HG02870 (cell line): ENCODE measurements at regions not wholly inside any gene's neighbourhood (a gene's known extent, or its start where the extent isn't known, plus 50 kb on each side); places are given as distances from the start of the nearest gene placed in this dataset.
"Not testable (repeated sequence)": the region's sequence is repeated elsewhere in the genome, so short reads cannot be mapped to it uniquely, and the experiment has no call there.

Experiments used
- ATAC-seq: cut with Tn5 transposase; IDR thresholded peaks from one replicate; pipeline ENCODE4 v1.9.1; 2021; ENCODE audit warnings: mild to moderate bottlenecking, moderate library complexity; ENCODE audit not compliant: unreplicated experiment

DNA sequence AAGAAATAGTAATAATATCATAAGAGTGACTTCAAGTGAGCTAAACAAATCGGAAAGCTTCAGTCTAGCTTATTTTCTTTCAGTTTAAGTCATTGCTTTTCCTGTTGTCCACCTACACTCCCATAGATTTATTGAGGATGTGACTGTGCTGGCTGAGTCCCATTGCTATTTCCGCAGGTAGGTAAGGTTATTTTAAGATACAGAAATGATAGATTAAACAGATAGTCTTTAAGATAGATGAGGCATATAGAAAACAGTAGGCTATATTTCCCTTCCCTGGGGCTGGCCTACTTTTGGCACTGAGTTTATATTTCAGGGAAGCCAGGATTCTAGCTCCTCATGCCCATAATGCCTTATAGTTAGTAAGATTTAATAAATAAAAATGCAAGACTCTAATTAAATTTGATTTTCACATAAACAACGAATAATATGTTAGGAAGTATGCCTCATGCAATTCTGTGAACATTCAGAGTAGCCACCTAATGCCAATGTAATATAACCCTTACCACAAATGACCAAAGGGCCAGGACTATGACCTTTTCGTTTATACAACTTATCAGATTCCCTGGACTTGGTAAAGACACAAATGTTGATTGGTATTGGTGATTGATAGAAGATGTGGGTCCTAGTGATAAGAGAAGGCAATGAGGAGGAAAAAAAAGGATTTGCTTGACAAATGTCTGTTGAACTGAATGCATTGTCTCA lies 1079.3 kb downstream of the EPHA7 start:
- no peak for ATAC-seq

DNA sequence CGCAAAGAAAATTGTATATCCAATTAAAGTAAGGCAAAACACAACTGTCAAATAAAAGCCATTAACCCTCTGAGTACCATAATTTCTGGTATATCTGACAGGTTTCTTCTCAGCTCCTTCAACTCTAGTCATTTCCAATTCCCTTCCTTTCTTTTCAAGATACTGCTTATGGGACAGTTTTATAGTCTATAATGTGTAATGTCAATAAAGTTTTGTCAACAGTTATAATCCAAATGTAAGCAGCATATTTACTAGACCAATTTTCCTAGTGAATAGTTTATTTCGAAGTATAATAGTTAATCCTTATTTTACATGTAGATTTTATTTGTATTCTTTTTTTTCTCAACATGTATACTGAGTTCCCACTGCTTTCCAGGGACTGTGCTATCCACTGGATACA lies 1081.8 kb downstream of the EPHA7 start:
- ATAC-seq: no peak

DNA sequence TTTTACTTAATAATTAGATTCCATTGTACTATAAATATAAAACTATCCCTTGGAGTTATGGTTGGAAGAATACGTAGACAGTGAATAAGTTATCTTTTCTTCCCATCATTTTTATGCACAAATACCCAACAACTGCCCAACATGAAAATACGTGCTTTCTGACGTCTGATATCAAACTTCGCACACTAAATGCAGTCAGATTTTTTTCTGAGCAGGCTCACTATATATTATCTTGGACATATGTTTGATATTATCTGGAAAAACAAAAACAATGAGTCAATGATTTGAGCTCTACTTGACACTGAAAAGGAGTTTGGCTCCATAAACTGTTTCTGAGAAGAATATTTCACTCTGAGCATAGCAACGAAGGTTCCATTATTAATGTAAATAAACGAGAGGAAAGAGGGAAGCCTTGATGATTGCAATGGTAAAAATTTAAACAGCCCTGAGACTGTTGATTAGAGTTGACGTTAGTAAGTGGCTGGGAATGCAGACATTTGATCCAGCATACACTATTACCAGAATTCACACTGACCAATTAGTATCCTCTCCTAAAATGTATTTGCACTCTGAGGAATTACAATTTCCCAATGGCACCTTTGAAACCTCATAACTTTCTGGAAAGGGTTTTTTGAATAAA lies 1090.0 kb downstream of the EPHA7 start:
- ATAC-seq: no peak

DNA sequence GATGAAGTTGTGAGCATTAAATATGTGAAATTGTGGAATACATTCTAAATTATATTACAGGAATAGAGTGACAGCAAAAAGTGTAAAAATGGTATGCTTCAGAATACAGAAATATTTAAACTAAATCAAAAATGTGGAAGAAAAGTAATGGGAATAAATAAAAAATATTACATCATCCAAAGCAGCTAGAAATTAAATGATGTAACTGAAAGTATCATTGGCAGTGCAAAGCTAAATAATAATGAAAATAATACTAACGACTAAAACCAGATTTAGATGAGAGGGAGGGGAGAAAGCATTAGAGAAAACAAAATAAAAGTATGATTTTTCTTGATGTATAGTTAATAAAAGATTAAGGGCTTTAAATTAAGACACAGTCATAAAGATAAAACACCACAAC lies 1104.0 kb downstream of the EPHA7 start:
- no peak for ATAC-seq

DNA sequence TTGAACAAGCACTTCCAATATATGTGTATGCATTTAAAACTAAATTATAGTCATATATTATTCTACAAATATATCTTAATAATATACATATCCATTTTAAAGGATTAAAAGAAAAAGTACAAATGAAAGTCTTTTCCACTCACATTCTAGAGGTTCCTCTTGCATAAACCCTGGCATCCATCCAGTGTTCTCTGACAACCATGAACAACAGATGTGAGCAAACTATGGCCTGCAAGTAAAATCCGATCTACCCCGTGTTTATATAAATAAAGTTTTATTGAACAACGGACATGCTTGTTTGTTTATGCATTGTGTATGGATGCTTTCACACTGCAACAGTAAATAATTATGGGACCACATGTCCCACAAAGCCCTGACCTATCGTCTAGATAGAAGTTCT lies 1122.3 kb downstream of the EPHA7 start:
- ATAC-seq: no peak

DNA sequence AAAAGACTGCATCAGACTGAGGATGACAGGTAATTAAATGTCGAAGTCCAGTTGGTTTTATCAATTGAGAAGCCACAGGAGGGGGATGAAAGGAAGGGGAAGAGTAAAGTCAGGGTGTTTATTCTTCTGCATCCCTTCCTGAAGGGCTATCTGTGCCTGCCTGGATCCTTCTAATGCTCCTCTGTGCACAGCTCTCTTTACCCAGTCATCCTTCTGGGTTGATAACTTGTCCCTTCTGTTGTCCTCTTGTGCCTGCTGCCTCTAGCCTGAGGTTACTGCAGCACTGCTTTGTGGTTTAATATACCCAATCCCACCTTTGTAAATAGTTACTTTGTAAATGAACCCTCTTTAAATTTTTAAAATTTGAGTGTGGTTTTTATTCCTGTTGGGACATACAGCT lies 1127.3 kb downstream of the EPHA7 start:
- no peak for ATAC-seq

DNA sequence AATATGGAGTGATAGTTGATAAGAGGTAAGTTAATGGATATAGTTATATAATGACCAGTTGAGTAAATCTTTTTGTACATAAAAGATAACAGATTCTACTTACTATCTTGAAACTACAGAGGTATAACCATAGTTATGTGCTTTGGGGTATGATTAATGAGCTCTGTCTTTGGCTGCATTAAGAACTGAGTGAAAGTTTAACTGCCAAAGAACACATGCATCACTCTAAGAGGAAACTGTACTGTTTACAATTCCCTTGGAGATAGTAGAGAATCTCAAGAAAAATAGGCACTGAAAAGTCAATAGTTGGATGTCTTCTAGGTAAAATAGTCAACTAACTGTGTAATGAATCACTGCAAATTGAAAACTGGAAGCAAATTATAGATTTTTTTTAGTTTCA lies 1129.5 kb downstream of the EPHA7 start:
- ATAC-seq: no peak

DNA sequence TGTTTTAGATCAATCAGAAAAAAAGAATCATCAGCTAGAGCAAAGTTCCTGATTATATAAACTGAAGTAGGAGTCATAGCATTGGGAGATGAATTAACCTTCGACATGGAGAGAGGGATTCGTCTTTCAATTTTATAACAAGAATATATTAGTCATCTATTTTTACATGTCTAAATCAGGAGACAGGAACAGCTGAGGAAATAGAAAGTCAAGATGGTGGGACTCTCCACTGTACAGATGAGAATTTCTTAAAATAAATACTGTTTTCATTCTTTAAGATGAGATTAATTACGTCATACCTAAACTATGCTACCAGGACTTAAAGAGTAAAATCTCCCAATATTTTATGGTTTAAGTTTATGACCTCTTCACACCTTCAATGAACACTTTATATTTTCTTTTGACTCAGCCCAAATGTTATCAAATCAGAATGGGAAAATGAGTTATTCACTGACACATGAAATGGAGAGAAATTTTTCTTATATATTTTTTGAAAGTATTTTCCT lies 1137.7 kb downstream of the EPHA7 start:
- no peak for ATAC-seq

DNA sequence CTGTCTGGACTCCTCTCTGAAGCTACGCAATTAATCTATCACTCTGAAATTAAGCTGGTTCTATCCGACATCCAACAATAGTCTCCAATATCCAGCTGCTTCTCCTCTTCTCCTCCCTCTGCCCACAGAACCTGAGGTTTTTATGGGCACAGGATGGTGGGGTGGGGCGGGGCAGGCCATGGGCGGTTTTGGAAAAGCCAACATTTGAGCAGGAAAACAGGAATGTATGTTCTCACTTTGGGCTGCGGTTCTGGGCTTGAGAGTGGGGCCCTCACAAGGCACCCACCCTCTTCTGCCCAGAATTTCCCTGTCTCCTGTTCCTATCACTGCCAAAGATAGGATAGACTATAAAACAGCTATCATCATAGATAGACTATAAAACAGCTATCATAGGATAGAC lies 1144.2 kb downstream of the EPHA7 start:
- ATAC-seq: no peak

DNA sequence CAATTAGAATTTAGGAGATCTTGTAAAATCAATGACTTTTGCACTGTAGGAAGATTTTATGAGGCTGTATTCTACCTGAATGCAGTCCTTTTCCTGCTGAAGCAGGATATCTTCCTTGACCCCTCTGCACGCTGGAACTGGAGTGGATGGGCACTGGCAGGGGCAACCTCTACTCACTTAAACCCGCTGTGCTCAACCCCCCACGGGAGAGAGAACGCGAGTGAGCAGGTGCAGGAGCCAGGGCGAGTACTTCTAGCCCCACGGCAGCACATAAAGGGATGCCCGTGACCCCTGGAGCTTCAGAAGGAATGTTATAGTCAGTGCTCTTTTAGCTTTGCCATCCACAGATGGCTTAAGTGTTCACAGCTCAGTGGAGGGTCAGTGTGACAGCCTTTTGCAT lies 1144.8 kb downstream of the EPHA7 start:
- no peak for ATAC-seq

DNA sequence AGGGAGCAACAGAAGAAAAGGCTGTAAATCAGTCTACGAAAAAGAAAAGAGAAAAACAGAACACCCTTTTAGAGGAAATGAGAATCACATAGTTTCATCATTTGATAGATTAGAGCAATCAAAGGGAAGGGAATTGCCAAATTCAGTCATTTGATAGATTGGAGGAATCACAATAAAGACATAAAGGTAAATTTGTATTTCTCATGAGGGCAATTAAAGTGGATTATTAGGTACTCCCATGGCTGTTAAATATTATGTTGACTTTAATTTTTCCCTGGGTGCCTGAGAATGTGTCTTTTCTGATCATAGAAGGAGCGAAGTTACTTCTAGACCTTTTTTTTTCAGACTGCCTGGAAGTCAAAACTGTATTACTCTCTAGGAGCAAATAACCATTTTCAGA lies 1145.7 kb downstream of the EPHA7 start:
- ATAC-seq: no peak

DNA sequence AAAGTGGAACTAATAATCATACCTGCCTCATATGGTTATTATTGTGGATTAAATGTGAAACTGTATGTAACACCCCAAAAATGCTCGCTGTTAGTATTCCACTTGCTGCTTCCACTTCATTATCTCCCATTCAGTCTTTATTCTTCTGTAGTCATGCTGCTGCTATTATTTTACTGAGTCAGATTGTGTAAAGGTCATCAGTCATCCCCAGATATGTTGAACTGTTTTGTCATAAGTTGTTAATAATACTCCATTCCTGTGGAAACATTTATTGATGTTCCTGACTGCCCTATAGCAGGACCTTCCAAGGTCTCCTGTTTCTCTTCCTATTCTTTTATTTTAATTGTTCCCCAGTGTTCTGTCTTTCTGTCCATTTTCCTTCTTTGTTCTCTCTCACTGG lies 1148.3 kb downstream of the EPHA7 start:
- no peak for ATAC-seq

DNA sequence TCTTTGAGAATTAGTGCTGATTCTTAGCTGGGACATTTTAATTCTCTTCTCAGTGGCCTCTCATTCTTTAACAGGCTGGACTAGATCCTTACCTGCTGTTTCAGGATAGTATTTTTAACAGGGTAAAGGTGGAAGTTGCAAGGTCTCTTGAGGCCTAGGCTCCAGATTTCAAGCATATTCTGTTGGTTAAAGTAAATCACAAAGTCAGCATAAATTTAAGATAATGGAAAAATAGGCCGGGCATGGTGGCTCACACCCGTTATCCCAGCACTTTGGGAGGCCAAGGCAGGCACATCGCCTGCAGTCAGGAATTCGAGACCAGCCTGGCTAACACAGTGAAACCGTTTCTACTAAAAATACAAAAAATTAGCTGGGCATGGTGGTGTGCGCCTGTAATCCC lies 1149.0 kb downstream of the EPHA7 start:
- no peak for ATAC-seq

DNA sequence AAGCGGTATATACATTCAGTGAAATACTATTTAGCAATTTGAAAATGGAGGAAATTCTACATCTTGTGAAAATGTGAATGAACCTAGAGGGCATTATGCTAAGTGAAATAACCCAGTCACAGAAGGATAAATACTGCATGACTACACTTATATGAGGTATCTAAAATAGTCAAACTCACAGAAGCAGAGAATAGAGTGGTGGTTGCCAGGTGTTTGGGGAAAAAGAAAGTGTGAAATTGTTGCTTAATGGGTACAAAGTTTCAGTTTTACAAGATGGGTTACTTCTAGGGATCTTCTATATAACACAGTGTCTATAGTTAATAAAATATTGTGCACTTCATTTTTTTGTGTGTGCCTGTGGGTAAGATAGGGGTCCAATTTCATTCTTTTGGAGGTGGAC lies 1152.0 kb downstream of the EPHA7 start:
- no peak for ATAC-seq

DNA sequence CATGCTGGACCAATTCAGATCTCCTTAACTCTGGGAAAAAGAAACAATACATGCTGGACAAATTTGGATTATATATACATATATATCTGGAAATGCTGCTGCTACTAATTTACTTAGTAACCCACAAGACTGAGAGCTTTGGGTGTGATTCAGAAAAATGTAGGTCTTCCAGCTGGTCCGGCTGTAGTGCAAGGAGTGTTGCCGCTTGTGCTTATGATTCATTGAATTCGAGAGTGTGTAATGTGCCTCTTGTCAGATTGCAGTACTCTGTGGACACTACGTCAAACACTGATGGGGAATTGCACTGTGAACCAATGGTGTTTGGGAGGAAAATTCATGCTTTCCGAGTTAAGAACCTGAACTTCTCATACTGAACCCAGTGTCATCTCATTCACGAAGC lies 1155.5 kb downstream of the EPHA7 start:
- ATAC-seq: no peak

DNA sequence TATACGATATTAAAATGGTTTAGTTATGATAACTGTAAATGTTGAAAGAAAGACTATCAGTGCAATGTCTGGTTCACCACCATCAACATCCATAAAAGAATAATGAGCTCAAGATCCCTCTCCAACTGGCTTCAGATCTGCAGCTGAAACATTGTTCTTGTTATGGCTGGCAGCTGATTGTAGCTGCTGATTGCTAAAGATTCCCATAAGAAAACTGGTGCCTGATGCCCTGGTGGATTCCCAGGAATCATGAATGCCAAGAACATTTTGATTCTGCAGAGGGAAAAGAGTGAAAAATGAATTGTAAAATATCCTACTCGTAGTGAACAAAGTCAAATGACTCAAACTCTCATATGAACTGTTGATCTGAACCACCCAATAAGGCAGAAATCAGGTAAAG lies 1160.2 kb downstream of the EPHA7 start:
- ATAC-seq: no peak

DNA sequence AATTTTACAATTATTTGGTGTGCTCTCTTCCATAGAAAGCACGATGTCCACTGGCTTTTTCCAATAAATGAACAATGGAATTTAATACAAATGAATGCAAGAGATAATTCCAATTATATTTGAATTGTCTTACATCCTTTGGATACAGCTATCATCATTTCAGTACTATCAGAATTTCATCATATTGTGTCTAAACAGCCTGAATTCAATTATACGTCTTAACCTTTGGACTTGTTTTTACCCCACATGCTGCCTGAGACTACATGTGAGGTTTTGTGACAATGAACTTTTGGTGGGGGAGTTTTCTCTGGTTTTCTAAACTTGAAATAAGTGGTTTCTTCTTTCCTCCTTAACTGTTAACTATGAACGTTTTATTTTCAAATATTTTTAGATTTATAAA lies 1176.0 kb downstream of the EPHA7 start:
- no peak for ATAC-seq

DNA sequence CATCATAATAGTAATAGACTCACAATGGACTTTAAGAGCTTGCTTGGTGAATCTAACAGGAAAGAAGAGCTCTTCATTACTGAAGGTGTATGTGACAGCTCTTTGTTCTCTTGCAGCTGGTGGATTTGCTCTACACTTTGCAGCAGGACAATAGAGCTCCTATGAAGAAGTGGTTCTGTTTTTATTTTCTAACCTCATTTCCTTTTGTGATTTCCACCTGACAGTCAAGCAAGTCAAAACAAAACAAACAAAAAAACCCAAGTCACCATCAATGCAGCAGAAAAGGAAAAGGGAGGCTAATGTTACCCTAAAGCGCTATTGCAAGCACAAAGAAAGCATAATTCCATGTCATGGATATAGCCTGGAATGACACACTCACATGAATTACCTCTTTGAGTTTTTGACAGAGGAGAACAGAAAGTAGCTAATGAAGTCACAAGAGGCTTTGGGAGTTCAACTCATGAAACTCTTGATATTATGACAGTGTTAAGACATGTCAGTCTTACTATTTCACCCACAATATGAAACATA lies 1188.1 kb downstream of the EPHA7 start:
- ATAC-seq: no peak

DNA sequence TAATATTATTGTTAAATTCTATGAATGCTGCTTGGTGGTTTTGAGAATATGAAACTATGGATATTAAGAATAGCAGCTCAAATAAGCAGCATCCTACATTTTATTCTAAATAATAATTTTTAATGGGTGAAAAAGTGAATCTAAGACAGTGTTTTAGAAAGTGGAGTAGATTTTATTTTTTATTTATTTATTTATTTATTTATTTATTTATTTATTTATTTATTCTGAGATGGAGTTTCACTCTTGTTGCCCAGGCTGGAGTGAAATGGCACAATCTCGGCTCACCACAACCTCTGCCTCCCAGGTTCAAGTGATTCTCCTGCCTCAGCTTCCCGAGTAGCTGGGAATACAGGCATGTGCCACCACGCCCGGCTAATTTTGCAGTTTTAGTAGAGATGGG lies 1199.4 kb downstream of the EPHA7 start:
- not testable (repeated sequence) for ATAC-seq

DNA sequence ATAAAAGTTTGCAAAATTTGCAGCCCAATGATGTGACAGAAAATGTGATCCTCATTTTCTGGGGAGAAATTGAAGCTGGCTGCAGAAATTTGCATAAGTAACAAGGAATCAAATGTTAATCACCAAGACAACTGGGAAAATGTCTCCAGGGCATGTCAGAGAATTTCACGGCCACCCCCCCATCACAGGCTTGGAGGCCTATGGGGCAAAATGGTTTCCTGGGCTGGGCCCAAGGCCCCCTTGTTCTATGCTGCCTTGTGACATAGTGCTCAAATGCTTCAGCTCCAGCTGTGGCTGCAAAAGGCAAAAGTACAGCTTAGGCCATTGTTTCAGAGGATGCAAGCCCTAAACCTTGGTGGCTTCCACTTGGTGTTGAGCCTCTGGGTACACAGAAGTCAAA lies 1202.6 kb downstream of the EPHA7 start:
- no peak for ATAC-seq

DNA sequence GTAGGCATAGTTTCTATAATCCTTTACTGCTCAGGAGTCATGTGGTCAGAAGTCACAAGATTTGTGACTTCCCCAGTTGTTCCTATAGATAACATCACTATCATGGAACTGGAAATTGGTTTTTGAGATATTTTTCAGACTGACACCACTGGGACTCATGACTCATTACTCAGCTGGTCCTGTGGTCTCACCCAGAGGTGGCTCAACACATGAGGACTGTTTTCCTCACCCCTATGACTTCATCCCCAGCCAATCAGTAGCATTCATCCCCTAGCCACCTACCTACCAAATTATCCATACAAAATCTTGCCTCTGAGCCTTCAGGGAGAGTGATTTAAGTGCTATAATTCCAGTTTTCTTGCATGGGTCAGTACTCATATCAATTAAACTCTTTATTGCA lies 1217.7 kb downstream of the EPHA7 start:
- ATAC-seq: no peak

DNA sequence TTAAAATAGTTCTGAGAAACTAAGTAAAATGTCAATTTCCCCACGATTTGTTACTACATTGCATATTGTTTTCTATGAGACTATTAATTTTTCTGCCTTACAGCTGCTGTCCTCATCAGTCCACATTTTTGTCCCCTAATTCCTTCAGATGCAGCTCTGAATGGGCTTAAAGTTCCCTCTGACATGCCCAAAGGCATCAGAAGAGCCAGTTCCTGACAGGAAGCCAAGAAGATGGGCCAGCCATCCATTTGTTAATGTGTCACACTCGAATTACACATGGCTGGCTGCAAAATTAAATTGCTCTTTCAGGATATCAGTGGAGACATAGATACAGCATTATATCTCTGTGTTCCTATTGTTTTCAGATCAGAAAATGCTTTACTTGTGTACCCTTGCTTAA lies 1223.0 kb downstream of the EPHA7 start:
- ATAC-seq: no peak

DNA sequence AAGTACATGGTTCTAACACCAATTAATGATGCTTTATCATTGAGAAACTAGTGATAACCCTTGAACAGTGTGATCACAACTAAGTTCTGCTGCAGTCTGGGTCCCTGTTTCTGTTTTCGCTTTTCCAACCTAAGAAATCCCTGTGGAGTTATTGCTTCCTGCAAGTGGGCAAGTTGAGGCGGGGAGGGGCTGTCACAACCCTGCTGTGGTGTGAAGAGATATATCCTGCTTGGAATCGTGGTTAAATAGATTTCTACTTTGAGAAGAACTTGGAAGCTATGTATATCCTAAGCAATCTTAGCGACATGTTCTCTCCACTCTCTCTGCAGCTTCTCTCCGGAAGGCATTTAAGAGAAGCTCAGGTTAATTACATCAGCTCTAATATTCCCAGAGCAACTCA lies 1223.6 kb downstream of the EPHA7 start:
- no peak for ATAC-seq
